GM23338 (cell line): ENCODE measurements at regions not wholly inside any gene's neighbourhood (a gene's known extent, or its start where the extent isn't known, plus 50 kb on each side); places are given as distances from the start of the nearest gene placed in this dataset.
"Not testable (repeated sequence)": the region's sequence is repeated elsewhere in the genome, so short reads cannot be mapped to it uniquely, and the experiment has no call there.

Source experiments
- CREB1 ChIP-seq: fragments of 250-450 bp; sonication (Bioruptor Pico); IDR thresholded peaks from 2 replicates; pipeline ENCODE4 v1.5.0; 2020; ENCODE audit warnings: low read depth, mild to moderate bottlenecking, moderate library complexity
- ETS1 ChIP-seq: IDR thresholded peaks from 2 replicates; pipeline ENCODE4 v1.6.1; 2016; ENCODE audit warnings: antibody characterized with exemption
- EZH2 ChIP-seq: fragments of 200-600 bp; sonication (generic); IDR thresholded peaks from one replicate; pipeline ENCODE4 v1.8.0; 2017; ENCODE audit warnings: antibody characterized with exemption, mild to moderate bottlenecking, low read depth; ENCODE audit not compliant: unreplicated experiment
- EZH2phosphoT487 ChIP-seq: fragments of 200-600 bp; sonication (generic); IDR thresholded peaks from one replicate; pipeline ENCODE4 v1.8.1; 2018; ENCODE audit warnings: antibody characterized with exemption; ENCODE audit not compliant: unreplicated experiment
- JUNB ChIP-seq: IDR thresholded peaks from one replicate; pipeline ENCODE4 v1.6.1; 2016; ENCODE audit warnings: antibody characterized with exemption; ENCODE audit not compliant: unreplicated experiment
- POLR2AphosphoS5 ChIP-seq: IDR thresholded peaks from 2 replicates; pipeline ENCODE4 v1.6.1; 2016; ENCODE audit warnings: antibody characterized with exemption, low read depth
- STAT1 ChIP-seq: IDR thresholded peaks from one replicate; pipeline ENCODE4 v1.6.1; 2016; ENCODE audit warnings: antibody characterized with exemption; ENCODE audit not compliant: unreplicated experiment
- ZNF114 ChIP-seq: fragments of 250-450 bp; sonication (Bioruptor Pico); IDR thresholded peaks from 2 replicates; pipeline ENCODE4 v1.5.0; 2020; ENCODE audit warnings: mild to moderate bottlenecking, moderate library complexity
- ZNF331 ChIP-seq: fragments of 250-450 bp; sonication (Bioruptor Pico); IDR thresholded peaks from 2 replicates; pipeline ENCODE4 v1.5.0; 2020; ENCODE audit warnings: low read depth, mild to moderate bottlenecking, moderate library complexity
- TF ChIP-seq, protein P1 (sequence below), 2 experiments: fragments of 200-600 bp in 1 of 2; sonication (generic) in 1 of 2; conservative IDR thresholded peaks; 2 replicates each; pipeline versions ENCODE4 v1.5.1 to v1.6.1; 2016 to 2017; ENCODE audit warnings: antibody characterized with exemption in 2 of 2, low read depth in 2 of 2, mild to moderate bottlenecking in 2 of 2, moderate library complexity in 1 of 2
- TF ChIP-seq, protein P2 (sequence below): IDR thresholded peaks from one replicate; pipeline ENCODE4 v1.6.1; 2018; ENCODE audit warnings: antibody characterized with exemption; ENCODE audit not compliant: unreplicated experiment

GRCh38 chr9:63823375-63824201 lies 1461.4 kb downstream of the FOXD4L5 start:
- TF ChIP-seq, protein P1, sequence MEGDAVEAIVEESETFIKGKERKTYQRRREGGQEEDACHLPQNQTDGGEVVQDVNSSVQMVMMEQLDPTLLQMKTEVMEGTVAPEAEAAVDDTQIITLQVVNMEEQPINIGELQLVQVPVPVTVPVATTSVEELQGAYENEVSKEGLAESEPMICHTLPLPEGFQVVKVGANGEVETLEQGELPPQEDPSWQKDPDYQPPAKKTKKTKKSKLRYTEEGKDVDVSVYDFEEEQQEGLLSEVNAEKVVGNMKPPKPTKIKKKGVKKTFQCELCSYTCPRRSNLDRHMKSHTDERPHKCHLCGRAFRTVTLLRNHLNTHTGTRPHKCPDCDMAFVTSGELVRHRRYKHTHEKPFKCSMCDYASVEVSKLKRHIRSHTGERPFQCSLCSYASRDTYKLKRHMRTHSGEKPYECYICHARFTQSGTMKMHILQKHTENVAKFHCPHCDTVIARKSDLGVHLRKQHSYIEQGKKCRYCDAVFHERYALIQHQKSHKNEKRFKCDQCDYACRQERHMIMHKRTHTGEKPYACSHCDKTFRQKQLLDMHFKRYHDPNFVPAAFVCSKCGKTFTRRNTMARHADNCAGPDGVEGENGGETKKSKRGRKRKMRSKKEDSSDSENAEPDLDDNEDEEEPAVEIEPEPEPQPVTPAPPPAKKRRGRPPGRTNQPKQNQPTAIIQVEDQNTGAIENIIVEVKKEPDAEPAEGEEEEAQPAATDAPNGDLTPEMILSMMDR (conservative IDR thresholded peaks at IDR 0.05; ENCODE audit: low read depth in 2 of 2), result not testable (repeated sequence)
- TF ChIP-seq EZH2; POLR2AphosphoS5; JUNB; CREB1 (CRISPR knock-in tag); EZH2phosphoT487; STAT1; ETS1; ZNF331; ZNF114 (CRISPR knock-in tag): not testable (repeated sequence)
- TF ChIP-seq, protein P2, sequence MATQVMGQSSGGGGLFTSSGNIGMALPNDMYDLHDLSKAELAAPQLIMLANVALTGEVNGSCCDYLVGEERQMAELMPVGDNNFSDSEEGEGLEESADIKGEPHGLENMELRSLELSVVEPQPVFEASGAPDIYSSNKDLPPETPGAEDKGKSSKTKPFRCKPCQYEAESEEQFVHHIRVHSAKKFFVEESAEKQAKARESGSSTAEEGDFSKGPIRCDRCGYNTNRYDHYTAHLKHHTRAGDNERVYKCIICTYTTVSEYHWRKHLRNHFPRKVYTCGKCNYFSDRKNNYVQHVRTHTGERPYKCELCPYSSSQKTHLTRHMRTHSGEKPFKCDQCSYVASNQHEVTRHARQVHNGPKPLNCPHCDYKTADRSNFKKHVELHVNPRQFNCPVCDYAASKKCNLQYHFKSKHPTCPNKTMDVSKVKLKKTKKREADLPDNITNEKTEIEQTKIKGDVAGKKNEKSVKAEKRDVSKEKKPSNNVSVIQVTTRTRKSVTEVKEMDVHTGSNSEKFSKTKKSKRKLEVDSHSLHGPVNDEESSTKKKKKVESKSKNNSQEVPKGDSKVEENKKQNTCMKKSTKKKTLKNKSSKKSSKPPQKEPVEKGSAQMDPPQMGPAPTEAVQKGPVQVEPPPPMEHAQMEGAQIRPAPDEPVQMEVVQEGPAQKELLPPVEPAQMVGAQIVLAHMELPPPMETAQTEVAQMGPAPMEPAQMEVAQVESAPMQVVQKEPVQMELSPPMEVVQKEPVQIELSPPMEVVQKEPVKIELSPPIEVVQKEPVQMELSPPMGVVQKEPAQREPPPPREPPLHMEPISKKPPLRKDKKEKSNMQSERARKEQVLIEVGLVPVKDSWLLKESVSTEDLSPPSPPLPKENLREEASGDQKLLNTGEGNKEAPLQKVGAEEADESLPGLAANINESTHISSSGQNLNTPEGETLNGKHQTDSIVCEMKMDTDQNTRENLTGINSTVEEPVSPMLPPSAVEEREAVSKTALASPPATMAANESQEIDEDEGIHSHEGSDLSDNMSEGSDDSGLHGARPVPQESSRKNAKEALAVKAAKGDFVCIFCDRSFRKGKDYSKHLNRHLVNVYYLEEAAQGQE, result not testable (repeated sequence)
